ENCODE measurements at regions not wholly inside any gene's neighbourhood (a gene's known extent, or its start where the extent isn't known, plus 50 kb on each side); places are given as distances from the start of the nearest gene placed in this dataset.

DNA sequence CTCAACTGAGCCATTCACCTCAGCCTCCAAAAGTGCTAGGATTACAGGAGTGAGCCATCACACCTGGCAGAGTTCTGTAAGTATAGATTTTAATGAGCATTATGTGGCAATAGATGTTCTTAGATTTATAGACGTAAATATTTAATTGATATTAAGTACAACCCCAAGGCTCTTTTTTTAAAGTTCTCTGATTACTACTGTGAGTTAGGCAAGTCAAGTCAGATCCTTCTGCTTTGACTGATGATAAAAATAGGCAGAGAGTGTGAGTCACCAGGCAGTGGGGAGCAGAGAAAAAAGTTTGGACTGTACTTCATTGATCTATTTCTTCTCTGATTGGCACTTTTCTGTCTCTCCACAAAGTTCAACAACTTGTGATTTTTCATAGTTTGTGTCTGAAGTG is 1379.9 kb downstream of the UQCRFS1 start:
- Histone ChIP-seq H3K27ac (ENCODE audit: insufficient read length, low read depth, low read length) (no peak overlapping the region), H4K5ac (ENCODE audit: insufficient read length, low read depth, low read length) (no peak overlapping the region), H4K20me1 (ENCODE audit: control insufficient read depth, insufficient read depth, insufficient read length) (no peaks in the 10 kb centered on the region), H3K56ac (ENCODE audit: insufficient read length, low read depth, low read length) (no peak overlapping the region), H3K23me2 (ENCODE audit: insufficient read length, low read depth, low read length, poor library complexity, severe bottlenecking) (no peaks in the 10 kb centered on the region), H2BK12ac (ENCODE audit: insufficient read length, low read depth, low read length) (no peak overlapping the region), H2AK5ac (ENCODE audit: insufficient read length, low read length) (no peak overlapping the region), H2BK120ac (ENCODE audit: low read depth, low read length, poor library complexity, severe bottlenecking) (no peak overlapping the region), H2BK15ac (ENCODE audit: low read depth, low read length) (no peak overlapping the region), H3K9me3 (ENCODE audit: control insufficient read depth, low read depth, low read length) (peaks cover 64% of the 10 kb centered on the region), H2BK5ac (ENCODE audit: insufficient read length, low read length) (no peak overlapping the region), H3K18ac (ENCODE audit: insufficient read length, low read depth, low read length) (no peak overlapping the region), H2BK20ac (ENCODE audit: low read depth, low read length, poor library complexity, severe bottlenecking) (no peak overlapping the region), H3K9ac (ENCODE audit: extremely low read depth, insufficient read length, low read length) (no peak overlapping the region), H3K4me2 (ENCODE audit: insufficient read depth, insufficient read length, low read length) (no peak overlapping the region), H4K91ac (ENCODE audit: insufficient read length, low read depth, low read length) (no peak overlapping the region), H2AFZ (ENCODE audit: low read length) (no peak overlapping the region), H3K4me1 (ENCODE audit: insufficient read depth, low read length) (no peaks in the 10 kb centered on the region), H3K27me3 (ENCODE audit: insufficient read depth, low read length) (no peaks in the 10 kb centered on the region), H3T11ph (ENCODE audit: low read length) (no peak overlapping the region), H3K14ac (ENCODE audit: insufficient read depth, low read length) (no peak overlapping the region), H3K79me1 (ENCODE audit: insufficient read depth, low read depth, low read length, poor library complexity, severe bottlenecking) (no peaks in the 10 kb centered on the region), H3K23ac (ENCODE audit: insufficient read length, low read depth, low read length) (no peak overlapping the region), H4K8ac (replicated peaks; ENCODE audit: insufficient read length, low read depth, low read length) (no peak overlapping the region), H3K4ac (ENCODE audit: low read depth, low read length) (no peak overlapping the region), H3K79me2 (ENCODE audit: insufficient read depth, low read length) (no peaks in the 10 kb centered on the region)
- no CpG with 5 or more reads among the region's 1 CpG for WGBS (ENCODE audit: extremely low coverage, insufficient read length, low lambda C conversion rate)
- H3K27me3 Mint-ChIP-seq (ENCODE audit: low read depth), result peaks cover 5% of the 10 kb centered on the region; the same call in 1 of the 2 replicates
- no peak overlapping the region for H3K4me3 Mint-ChIP-seq
- H3K9me3 Mint-ChIP-seq, result peaks cover 83 to 89% of the 10 kb centered on the region in 2 experiments
- H3K27ac Mint-ChIP-seq, result no peak overlapping the region
- no peak for DNase-seq
- TF ChIP-seq, protein P1, sequence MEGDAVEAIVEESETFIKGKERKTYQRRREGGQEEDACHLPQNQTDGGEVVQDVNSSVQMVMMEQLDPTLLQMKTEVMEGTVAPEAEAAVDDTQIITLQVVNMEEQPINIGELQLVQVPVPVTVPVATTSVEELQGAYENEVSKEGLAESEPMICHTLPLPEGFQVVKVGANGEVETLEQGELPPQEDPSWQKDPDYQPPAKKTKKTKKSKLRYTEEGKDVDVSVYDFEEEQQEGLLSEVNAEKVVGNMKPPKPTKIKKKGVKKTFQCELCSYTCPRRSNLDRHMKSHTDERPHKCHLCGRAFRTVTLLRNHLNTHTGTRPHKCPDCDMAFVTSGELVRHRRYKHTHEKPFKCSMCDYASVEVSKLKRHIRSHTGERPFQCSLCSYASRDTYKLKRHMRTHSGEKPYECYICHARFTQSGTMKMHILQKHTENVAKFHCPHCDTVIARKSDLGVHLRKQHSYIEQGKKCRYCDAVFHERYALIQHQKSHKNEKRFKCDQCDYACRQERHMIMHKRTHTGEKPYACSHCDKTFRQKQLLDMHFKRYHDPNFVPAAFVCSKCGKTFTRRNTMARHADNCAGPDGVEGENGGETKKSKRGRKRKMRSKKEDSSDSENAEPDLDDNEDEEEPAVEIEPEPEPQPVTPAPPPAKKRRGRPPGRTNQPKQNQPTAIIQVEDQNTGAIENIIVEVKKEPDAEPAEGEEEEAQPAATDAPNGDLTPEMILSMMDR (conservative IDR thresholded peaks at IDR 0.05), result no peak
- peaks cover 9 to 27% (median 19%) of the 10 kb centered on the region in 3 experiments; a peak in 6 of 7 replicates for H3K36me3 Mint-ChIP-seq (ENCODE audit: insufficient read depth in 1 of 3, low read depth in 3 of 3)
- no peaks in the 10 kb centered on the region for H3K4me1 Mint-ChIP-seq
